ENCODE measurements at regions not wholly inside any gene's neighbourhood (a gene's known extent, or its start where the extent isn't known, plus 50 kb on each side); places are given as distances from the start of the nearest gene placed in this dataset.
A peak's percentile ranks its signal among the peaks of the same experiment; 100 is the strongest.

- no peaks in the 10 kb centered on the region for H3K36me3 ChIP-seq
- H3K27me3 ChIP-seq, result no peaks in the 10 kb centered on the region
- no peaks in the 10 kb centered on the region for H3K4me1 ChIP-seq
- no peak overlapping the region for H3K27ac ChIP-seq
- intact Hi-C loops (cut with DNase I), result loop anchor here (10.0 kb wide), 2 partner anchors 905 to 1885 kb away; no protein-coding TSS in a partner anchor
- H3K9me3 ChIP-seq, result no peaks in the 10 kb centered on the region
- no peak overlapping the region for H3K4me3 ChIP-seq
- DNase-seq, result no peak
- TF ChIP-seq EP300 (IDR thresholded peaks at IDR 0.05), result no peak
- no peak for TF ChIP-seq POLR2A (IDR thresholded peaks at IDR 0.05)
- TF ChIP-seq POLR2AphosphoS5 (IDR thresholded peaks at IDR 0.05), result no peak
- TF ChIP-seq CTCF (IDR thresholded peaks at IDR 0.05), result no peak
These were observed 59.6 kb downstream of the C3orf38 start for GRCh38 chr3:88209356-88209755.

- WGBS, 2 donors, result 69 to 74% methylated on average over 2 of the region's 2 CpGs
- TF ChIP-seq CTCF (IDR thresholded peaks at IDR 0.05) (no peak), POLR2AphosphoS5 (IDR thresholded peaks at IDR 0.05) (no peak), EP300 (IDR thresholded peaks at IDR 0.05) (no peak)
- no peak overlapping the region for H3K27ac ChIP-seq
These were observed 61.5 kb downstream of the C3orf38 start for GRCh38 chr3:88211096-88211890.

GRCh38 chr3:88219138-88219792, 69.5 kb downstream of the C3orf38 start:
- Histone ChIP-seq H3K4me1 (no peaks in the 10 kb centered on the region), H3K27me3 (no peaks in the 10 kb centered on the region), H3K36me3 (no peaks in the 10 kb centered on the region), H3K9me3 (no peaks in the 10 kb centered on the region), H3K27ac (no peak overlapping the region), H3K4me3 (no peak overlapping the region)
- 7 to 18% methylated on average over 7 of the region's 7 CpGs for WGBS, 2 donors
- no peak for DNase-seq
- peak in 2 of 4 experiments; percentile 11 to 27 for TF ChIP-seq CTCF (IDR thresholded peaks at IDR 0.05)
- TF ChIP-seq POLR2A (IDR thresholded peaks at IDR 0.05), result no peak
- TF ChIP-seq EP300 (IDR thresholded peaks at IDR 0.05), result no peak
- TF ChIP-seq POLR2AphosphoS5 (IDR thresholded peaks at IDR 0.05), result no peak
- intact Hi-C loops (cut with DNase I), result no loop called here

More at GRCh38 chr3:88211096-88211890, 61.5 kb downstream of the C3orf38 start:
- no peaks in the 10 kb centered on the region for H3K27me3 ChIP-seq
- no peak overlapping the region for H3K4me3 ChIP-seq
- no peaks in the 10 kb centered on the region for H3K4me1 ChIP-seq
- intact Hi-C loops (cut with DNase I), result no loop called here
- DNase-seq, result no peak
- no peaks in the 10 kb centered on the region for H3K9me3 ChIP-seq
- H3K36me3 ChIP-seq, result no peaks in the 10 kb centered on the region

- no peaks in the 10 kb centered on the region for H3K36me3 ChIP-seq
- H3K27ac ChIP-seq, result no peak overlapping the region
- no peaks in the 10 kb centered on the region for H3K4me1 ChIP-seq
- WGBS, 2 donors, result 72 to 76% methylated on average over 4 of the region's 4 CpGs
- intact Hi-C loops (cut with DNase I), result no loop called here
- no peaks in the 10 kb centered on the region for H3K27me3 ChIP-seq
- H3K9me3 ChIP-seq, result no peaks in the 10 kb centered on the region
- no peak overlapping the region for H3K4me3 ChIP-seq
- no peak for TF ChIP-seq POLR2A (IDR thresholded peaks at IDR 0.05)
- no peak for TF ChIP-seq EP300 (IDR thresholded peaks at IDR 0.05)
- no peak for TF ChIP-seq CTCF (IDR thresholded peaks at IDR 0.05)
- TF ChIP-seq POLR2AphosphoS5 (IDR thresholded peaks at IDR 0.05), result no peak
- no peak for DNase-seq
These were observed 70.4 kb downstream of the C3orf38 start for GRCh38 chr3:88220126-88220525.
